Cardiac fibroblast (primary cell): ENCODE measurements at regions not wholly inside any gene's neighbourhood (a gene's known extent, or its start where the extent isn't known, plus 50 kb on each side); places are given as distances from the start of the nearest gene placed in this dataset.

Experiments
- DNase-seq, 2 donors: peaks; one replicate each; pipeline versions ENCODE4 v3.0.0 to v3.0.0-alpha.2; 2010; ENCODE audit warnings: low read depth in 2 of 2
- H3K4me3 ChIP-seq, 2 donors: replicated peaks in 1 of 2; 1 replicate in 1 of 2; 2 replicates in 1 of 2; pipeline ENCODE4 v1.5.1; 2011; ENCODE audit warnings: low read depth in 2 of 2, low read length in 2 of 2, mild to moderate bottlenecking in 2 of 2, moderate library complexity in 1 of 2
- TF ChIP-seq, protein P1 (sequence below): IDR thresholded peaks from one replicate; pipeline ENCODE4 v1.5.1; 2011; ENCODE audit warnings: low read depth, mild to moderate bottlenecking, low read length, inconsistent platforms

DNA sequence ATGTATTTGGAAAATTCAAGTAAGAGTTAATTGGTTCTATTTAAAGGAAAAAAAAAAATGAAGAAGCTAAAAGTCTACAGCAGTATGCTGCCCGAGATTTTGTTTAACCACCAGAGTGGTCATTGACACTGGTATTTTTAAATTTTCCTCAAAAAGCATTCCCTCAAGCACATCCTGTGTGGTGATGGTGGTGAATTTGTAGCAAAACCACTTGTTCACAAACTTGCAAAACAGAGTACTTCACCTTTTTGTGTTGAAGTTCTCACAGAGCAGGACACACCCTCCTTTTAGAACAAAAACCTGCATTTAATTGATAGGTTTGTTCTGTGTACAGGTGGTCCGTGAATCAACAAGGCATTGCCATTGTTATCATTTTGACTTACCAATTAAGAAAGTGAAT lies 374.2 kb downstream of the EFNA5 start:
- TF ChIP-seq, protein P1, sequence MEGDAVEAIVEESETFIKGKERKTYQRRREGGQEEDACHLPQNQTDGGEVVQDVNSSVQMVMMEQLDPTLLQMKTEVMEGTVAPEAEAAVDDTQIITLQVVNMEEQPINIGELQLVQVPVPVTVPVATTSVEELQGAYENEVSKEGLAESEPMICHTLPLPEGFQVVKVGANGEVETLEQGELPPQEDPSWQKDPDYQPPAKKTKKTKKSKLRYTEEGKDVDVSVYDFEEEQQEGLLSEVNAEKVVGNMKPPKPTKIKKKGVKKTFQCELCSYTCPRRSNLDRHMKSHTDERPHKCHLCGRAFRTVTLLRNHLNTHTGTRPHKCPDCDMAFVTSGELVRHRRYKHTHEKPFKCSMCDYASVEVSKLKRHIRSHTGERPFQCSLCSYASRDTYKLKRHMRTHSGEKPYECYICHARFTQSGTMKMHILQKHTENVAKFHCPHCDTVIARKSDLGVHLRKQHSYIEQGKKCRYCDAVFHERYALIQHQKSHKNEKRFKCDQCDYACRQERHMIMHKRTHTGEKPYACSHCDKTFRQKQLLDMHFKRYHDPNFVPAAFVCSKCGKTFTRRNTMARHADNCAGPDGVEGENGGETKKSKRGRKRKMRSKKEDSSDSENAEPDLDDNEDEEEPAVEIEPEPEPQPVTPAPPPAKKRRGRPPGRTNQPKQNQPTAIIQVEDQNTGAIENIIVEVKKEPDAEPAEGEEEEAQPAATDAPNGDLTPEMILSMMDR = no peak
- no peak for DNase-seq
- H3K4me3 ChIP-seq = no peak overlapping the region

- TF ChIP-seq, protein P1 = no peak
- H3K4me3 ChIP-seq = no peak overlapping the region
- DNase-seq = no peak
Observed at GRCh38 chr5:107295914-107296313, 374.8 kb downstream of the EFNA5 start.

DNA sequence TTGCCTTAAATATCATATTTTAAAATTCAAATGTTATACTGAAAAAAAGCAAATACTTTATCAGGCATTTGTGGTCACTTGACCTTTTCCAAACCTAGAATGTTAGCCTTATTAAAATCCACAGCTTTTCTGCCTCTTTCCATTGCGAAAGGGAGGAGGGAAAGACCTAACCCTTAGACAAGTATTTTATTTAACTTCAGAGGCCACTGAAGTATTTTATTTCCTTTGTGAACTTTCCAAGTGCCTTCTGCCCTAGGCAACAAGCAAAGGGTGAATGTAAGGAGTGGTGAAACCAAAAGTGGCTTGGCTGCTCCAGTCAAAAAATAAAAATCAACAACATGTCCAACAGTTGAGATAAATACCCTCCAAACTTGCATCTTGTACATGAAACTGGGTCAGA lies 376.1 kb downstream of the EFNA5 start:
- no peak overlapping the region for H3K4me3 ChIP-seq
- TF ChIP-seq, protein P1 = no peak
- peak in 1 of 2 donors; percentile 27 for DNase-seq

DNA sequence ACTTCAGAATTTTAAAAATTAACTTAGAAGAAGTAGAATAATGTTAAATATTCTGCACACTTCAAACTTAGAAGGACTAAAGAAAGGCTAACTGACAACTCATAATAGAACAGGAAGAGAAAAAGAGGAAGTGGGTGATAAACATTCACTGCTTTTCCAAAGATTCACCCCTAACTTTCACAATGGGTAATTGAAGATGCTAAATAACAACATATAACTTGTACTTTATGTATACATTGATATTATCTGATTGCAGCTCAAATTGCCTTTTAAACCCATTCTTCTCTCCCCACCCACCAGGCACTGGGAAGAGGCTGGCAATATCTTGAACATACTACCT lies 376.6 kb downstream of the EFNA5 start:
- H3K4me3 ChIP-seq = no peak overlapping the region
- DNase-seq = no peak
- TF ChIP-seq, protein P1 = no peak

DNA sequence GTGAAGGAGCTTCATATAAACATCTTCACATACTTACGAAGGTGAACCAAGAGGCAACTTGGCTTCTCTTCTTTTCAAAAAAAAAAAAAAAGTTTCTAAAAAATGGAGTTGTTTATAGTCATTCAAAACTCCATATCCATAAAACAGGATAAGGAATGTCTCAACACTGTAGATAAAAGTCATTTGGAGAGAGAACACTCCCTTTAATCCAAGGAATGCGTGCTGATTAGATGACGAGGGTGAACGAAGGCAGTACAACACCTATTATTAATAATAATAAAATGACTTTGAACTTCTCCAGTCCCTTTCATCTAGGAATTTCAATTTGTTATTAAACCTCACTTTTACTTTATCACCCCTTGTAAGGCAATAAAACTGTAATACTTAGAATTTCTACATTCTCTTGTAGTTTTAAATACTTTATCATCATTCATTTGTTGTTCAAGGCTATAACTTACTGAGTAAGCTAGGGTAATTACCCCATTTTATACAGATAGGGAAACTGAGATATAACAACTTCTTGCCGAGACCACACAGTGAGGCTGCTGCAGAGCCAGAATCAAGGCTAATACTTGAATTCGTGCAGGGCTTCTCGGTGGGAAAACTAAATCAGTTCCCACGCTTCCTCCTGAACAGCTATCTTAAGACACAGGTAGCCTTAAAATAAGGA lies 377.1 kb downstream of the EFNA5 start:
- TF ChIP-seq, protein P1 = no peak
- H3K4me3 ChIP-seq = no peak overlapping the region

GRCh38 chr5:107291866-107292265 lies 378.9 kb downstream of the EFNA5 start:
- DNase-seq = no peak
- TF ChIP-seq, protein P1 = no peak

More for the DNA sequence above, 377.1 kb downstream of the EFNA5 start:
- no peak for DNase-seq

More at GRCh38 chr5:107291866-107292265, 378.9 kb downstream of the EFNA5 start:
- H3K4me3 ChIP-seq = no peak overlapping the region
